NCI-H345 (cell line): ENCODE measurements at regions not wholly inside any gene's neighbourhood (a gene's known extent, or its start where the extent isn't known, plus 50 kb on each side); places are given as distances from the start of the nearest gene placed in this dataset.

Source experiments
- DNase-seq: peaks from one replicate; lab custom pipeline; 2025; lab: John Stamatoyannopoulos, UW

DNA sequence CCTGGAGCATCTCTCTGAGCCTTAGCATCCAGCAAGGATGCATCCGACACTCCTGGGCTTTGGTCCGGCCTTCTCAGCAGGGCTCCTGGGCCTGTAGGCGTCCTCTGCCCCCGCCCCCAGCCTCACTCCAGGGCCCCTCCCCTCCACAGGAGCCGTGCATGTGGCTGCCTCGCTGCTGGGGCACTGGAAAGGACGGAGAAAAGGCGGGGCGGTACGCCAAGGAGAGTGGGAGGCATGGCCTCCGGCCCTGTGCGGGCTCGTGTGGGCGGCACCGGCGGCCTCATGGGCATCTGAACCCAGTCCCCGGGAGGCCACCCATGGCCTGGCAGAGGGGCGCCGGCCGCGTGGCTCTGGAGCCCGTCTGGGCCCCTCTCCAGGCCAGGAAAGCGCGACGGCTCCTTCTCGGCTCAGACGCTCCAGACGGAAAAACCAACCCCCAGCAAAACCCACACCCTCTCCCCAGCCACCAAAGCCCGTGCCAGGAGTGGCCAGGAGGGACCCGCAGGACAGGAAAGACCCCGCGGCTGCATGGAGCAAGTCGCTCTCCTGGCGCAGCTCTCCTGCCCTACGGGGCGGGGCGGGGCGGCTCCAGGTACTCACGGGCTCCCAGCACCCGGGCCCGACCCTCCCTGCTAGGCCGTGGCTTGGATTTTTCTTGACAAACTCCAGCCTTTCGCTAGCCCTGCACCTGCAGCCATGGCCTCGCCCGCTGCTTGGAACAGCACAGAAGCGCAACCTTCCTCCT is 419.9 kb downstream of the QKI start:
- no peak for DNase-seq

DNA sequence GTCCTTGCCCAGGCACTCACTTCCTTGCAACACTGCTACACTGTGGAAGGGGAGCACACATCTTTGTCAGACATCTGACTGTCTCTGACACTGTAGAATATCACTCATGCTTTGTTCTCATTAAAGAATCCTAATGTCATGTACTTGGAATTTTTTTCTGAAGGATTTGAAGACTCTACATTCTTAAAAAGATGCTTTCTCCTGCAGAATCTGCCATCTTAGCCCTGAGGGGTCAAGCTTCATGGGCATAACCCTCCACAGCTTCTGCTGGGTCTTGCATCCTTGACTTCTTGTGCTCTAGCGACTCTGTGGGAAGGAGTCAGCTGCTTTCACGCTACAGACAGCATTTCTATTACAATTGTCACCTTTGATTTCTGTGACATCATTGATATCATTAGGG is 417.2 kb downstream of the QKI start:
- DNase-seq, result no peak

DNA sequence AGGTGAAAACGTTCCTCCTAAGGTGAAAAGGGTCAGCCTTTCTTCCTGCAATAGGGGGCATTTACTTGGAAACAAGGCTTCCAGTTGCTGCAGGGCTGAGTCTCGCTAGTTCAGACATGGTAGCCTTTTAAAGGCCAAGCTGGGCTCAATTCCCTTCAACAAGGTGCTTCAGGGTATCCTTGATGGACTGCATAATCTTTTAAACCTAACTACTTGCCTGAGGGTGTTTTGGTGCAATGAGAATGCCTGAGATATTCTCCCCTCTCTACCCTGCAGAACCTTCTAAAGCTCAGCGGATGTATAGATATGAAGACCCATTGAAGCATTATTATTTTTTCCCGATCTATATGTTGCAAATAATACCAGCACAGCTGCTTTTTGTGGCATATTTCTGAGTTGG is 416.1 kb downstream of the QKI start:
- DNase-seq, result no peak

DNA sequence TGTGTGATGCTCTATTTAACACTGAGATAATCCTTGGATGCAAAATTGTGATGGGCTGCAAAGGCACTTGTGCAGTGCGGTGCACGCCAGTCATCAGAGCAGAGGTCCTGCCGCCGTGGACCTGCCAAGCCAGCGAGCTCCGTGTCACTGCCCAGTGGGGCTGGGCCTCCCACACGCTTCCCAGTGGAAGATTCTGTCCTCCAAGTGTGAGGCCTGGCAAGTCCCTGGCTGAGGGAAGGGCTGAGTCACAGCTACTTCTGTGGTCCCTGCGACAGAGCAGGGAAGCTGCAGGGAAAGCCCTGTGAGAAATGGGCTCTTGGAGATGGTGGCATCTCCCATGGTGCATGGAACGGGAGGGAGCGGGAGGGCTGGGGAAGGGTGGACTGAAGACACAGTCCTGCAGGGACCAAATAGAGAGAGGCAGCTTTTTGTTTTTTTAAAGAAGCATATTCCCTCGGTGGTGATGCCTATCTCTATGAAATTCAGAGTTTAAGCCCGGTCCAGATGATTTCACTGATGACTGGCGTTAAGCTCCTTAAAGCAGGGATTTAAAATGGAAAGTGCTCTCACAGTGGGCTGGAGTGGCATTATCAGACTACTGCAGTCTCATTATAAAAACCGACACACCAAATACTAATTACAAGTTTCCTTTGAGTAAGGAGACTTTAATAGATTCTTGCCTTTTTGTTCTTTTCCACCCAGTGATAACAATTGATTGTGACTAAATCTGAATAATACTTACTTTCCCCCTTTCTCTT is 413.7 kb downstream of the QKI start:
- DNase-seq, result no peak

DNA sequence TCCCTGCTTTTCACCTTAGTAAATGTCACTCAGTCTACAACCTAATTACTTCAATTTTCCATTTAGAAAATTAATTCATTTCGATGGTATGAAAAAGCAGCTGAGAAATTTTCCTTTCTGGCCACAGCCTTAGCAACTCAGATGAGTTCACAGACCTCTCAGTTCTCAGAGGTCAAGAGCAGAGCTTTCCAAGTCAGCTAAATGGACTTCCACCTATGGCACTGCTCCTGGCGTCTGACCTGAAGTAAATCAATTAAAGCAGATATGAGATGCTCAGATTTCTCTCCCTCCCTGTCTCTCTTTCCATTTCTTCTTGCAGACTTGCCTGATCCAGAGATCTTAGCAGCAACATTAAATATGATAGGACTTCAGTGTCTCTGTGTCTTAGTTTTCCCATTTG is 412.6 kb downstream of the QKI start:
- DNase-seq, result no peak

DNA sequence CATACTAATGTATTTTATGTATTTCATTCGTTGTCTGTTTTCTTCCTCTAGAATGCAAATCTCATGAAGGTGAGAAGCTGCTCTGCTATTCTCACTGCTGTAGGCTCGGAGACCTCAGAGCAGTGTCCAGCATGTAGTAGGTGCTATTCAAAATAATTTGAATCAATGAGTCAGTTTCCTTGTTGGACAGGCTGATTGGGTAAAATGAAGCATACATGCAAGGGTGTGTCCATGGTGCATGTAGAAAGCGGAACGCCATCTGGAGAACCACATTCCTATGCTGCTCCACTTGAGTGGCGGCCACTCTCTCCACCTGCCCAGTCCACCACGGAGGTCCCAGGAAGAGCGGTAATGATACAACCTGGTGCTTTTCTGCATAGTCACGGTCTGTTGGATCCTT is 412.1 kb downstream of the QKI start:
- no peak for DNase-seq

DNA sequence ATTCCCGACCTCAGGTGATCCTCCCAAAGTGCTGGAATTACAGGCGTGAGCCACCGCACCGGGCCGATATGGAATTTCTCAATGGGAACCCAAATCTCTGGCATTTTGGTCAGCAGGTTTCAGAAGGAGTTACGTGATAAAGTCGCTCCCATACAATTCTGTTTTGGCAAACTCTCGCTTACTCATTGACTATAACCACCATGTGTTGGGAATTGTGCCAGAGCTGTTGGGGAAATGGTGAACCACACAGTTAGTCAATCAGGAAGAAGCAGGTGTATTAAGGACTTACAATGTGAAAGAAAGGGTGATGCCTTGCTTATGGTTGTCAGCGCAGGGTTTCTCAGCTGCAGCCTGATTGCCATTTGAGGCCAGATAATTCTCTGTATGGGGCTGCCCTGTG is 410.5 kb downstream of the QKI start:
- no peak for DNase-seq

DNA sequence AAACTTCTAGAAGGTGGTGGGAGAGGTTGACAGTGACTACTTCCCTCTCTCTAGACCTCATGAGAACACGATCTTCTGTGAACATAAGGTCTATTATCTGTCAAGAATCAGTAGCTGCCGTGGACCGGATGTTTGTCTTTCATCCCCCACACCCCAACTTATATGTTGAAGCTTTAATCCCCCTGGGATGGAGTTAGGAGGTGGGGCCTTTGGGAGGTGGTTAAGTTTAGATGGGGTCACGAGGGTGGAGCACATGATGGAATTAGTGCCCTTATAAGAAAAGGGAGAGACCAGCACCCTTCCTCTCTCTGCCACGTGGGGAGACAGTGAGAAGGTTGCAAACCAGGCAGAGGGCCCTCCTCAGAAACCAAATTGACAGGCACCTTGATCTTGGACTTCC is 409.1 kb downstream of the QKI start:
- no peak for DNase-seq

DNA sequence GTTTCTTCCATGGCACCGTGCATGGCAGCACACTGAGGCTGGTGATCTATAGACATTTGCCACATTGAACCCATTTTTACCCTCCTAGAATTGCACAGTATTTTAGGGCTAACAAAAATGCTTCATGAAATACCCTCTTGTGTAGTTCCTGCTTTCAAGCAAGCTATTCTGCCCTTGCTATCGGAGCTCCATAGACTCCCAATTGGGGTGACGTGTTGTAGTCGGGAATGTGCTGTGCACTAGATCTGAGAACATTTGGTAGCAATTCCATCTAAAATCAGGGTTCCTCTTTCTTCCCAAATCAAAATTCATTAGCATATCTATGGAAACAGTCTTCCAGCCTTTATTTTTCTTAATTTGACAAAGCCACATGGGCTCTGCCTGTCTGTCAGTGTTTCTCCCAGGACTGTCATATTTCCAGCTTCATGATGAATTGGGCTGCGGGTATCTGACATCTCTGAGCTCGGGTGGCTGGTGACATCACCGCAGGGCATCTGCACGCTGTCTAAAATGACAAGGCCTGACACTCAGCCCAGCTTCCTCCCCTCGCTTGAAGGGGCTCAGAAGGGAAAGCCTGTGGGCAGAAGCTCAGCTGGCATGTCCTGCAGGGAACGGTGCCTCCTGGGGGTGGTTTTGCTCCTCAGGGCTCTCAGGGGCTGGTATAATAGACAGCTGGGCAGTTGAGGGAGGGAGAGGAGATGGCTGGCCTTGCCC is 406.4 kb downstream of the QKI start:
- no peak for DNase-seq

DNA sequence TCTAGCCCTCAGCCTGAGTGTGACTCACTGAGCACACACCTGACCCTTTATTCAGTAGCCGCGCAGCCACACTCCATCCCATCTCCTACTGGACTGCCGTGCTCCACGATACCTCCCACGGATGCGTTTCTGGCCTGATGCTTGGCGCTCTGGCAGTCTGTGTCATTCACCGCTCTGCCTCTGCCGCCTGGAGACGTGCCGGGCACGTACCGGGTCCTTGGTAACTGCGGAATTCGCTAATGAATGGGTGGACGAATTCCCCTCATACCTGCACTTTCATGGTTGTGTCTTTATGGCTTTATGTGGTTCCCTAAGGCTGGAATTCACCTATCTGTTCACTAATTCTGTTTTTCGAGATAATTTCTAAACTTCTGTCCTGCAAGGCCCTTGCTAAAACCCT is 405.7 kb downstream of the QKI start:
- DNase-seq, result no peak

DNA sequence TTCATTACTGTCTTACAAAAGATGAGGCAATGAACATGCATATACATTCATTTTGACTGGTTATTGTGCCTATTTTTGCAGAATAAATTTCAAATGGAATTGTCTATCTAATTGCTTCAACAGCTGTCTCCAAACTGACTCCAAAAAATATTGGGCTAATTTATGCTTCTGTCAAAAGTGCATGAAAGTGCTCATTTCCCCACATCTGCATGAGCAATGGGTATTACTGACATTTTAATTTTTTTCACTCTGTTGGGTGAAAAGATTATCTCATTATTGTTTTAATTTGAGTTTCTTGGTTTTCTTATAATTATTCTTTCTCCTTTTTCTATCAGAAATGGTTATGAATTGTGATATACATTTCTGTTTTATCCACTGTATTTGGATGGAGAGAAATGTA is 404.2 kb downstream of the QKI start:
- no peak for DNase-seq

DNA sequence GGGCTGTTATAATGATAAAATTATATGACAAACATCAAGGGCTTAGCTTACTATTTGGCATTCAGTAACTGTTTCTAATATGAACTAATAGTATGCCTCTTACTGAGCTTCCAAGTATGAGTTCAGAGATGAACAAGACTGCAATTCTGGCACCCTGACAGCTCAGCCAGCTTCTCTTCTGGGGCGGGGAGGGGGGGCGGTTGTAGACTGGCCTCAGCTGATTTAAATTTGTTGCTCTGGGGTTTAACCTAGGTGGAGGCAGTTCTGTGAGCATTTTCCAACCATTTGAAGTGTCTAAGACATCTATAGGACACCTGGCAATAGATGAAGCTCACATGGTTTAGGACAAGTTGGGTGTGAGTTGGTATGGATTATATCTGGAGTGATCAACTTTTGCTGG is 401.9 kb downstream of the QKI start:
- DNase-seq, result no peak

DNA sequence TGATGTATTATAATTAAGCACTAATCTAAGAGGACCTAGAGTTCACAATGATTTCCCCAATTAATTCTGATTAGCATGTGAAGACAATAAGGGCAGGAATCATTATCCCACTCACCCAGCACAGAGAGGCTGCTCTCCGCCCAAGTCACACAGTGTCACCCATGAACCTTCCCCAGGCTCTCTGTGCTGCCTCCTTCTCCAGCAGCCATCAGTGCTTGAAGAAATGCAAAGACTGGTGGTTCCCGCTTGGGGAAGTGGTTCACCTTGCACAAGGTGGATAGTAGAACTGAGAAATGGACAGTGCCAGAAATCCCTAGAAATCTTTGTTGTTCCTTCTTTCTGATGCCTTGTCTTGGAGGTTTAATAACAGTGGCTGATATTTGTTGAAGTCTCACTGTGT is 401.3 kb downstream of the QKI start:
- no peak for DNase-seq

DNA sequence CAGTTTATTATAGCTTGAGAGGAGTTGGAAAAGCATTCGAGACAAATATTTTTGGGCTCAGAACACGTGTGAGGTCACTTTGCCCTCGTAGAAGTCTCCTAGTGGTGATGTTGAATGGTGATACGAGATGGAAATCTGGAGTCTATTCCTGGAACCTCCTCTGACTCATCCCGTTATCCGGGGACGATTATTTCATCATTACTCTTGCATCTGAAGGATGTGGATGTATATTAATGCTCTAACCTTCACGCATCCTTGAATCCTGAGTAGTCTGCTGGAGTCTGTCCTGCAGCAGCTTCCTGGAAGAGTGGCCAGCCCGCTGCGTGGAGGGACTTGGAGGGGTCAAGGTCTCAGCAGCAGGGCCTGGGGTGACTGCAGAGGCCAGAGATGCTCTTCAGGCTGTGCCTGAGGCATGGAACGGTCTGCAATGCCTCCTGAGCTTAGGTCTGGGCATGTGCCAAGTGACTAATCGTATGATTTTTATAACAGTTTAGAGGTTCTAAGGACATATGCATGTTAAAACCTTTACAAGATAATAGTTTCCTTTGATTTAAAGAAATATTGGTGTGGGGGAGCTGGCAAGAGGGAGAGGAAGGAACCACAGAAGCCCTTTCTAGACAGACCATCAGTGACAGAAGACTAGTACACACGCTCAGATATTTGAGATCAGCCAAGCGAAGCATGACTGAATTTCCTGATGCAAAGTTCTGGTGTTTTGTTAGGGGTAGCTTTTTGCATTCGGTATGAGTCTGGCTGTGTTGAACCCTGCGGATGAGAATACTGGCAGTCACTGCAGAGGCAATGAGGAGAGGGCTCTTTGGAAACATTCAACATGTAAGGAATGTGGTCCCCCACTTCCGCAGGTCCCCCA is 400.2 kb downstream of the QKI start:
- DNase-seq, result no peak

DNA sequence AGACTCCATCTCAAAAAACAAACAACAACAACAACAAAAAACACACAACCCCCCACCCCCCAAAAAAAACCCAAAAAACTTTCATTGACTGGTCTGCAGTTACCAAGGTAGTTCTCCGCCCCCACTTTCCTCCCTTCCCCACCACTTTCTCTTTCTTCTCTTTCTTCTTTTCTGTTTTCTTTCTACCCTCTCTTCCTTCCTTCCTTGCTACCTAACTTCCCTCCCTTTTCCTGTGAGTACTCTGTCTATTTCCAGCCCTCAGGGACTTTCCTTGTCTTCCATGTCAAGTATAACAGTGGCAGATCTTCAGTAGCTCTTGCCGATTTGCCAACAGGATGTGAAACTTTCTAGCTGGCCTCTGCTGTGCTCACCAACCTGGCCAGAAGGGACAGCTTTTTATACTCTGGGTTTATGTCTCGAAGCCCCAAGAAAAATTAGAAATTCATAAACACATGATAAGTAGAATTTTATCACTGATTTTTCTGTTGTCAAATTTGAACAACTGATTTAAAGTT is 399.5 kb downstream of the QKI start:
- no peak for DNase-seq

DNA sequence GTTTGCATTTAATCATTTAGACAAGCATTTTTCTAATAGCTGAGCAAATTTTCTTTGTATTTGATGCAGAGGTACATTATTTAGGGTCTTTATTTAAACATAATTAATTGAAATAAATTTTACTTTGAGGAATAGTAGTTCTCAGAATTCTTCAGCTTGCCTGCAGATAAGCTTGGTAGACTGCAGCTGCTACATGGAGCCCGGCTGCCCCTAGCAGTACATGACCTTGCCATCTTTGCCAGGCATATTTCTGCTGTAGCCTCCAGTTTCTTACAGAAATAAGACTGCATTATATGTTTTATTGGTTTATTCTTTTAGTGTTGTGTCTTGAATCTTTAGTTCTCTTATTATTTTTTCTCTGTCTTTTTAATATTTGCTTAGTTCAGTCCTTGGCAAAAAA is 396.8 kb downstream of the QKI start:
- DNase-seq, result no peak

DNA sequence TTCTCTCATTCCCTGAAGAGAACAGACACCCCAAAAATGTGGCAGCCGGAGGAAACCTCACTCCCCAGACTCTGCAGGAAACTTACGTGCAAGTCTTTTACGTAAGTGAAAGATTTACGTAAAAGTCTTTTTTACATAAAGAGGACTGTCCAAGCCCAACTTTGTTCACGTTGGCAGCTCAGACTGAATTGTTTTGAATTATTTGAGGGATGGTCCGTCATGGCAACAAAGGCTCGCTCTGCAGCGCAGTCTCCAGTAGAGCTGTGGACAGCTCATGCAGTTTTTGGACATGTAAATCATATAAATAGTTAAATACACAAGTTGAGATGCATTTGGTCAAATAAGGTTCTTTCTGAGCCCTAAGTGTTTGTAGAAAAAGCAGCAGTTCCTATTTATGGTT is 394.8 kb downstream of the QKI start:
- no peak for DNase-seq

DNA sequence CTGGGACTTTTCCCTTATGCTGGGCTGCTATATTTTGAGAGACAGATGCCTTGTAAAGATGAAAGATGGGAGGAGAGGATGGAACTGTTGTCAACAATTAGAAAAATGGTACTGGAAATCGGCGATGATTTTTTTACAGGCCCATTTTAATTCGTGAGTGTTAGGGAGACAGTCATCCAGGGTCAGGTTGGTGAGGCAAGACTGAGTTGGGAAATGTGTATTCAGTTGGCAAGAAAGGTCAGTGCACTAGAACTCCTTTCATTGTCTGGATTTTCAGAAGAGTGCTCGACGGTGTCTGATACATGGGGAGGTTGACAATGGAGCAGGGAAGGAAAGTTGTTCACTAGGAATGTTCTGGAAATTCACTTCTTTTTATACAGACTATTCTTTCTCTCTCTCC is 394.4 kb downstream of the QKI start:
- no peak for DNase-seq

DNA sequence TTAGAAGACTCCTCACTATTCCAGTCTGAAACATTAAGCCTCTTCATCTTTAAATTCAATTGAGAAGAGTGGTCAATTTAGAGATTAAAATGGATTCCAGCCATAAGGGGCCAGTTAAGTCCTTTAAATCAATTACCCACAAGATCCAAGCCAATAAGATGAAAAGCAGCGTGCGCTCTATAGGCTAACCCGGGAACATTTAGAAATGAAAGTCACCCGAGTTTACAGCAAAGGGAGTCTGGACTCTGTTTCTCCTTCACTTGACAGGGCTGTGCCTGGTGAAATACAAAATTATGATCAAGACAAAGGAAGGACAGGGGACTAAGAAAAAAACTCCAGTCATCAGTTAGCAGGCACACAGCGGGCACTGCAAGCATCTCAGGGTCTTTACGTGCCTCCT is 393.7 kb downstream of the QKI start:
- DNase-seq, result no peak

DNA sequence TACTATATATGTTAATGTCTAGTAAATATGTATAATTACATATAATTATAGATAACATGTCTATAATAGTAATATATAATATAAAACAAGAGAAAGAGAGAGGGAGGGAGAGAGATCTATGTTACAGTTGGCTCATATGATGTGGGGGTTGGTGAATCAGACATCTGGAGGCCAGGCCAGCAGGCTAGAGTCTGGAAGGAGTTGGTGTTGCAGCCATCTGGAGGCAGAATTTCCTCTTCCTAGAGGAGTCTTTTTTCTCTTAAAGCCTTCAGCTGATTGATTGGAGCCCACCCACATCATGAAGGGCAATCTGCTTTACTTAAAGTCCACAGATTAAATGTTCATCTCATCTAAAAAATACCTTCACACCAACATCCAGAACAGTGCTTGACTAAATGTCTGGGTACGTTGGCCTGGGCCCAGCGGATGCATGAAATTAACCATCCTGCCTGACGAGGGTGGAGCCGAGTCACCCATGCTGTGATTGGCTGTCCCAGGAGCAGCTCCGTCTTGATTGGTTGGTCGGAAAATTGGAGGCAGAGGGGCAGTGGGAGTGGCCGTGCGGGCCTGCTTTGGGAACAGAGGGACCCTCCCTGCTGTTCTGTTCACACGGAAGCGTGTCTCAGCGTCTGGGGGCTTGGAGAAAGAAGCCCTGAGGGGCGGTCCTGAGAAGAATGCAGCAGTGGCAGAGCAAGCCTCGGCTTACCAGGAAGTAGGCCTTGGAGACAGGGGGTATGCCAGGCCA is 392.4 kb downstream of the QKI start:
- DNase-seq, result no peak

DNA sequence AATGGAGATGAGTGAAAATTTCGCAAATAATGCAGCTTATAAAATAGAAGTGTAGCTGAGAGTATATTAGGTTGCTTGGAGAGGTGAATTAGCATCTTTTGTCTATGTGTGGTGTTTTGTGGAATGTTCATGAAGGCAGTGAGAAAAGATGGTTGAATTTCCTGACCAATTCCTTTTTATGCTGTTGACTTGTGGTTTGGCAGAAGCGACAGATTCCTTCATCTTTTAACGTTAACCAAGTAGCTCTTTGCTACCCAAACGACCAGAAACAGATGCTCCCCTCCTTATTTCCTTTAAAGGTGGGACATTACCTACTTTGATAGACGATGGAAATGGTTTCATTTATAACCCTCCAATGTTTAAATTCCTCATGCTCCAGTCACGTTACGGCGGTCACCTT is 390.5 kb downstream of the QKI start:
- no peak for DNase-seq
